DND-41 (cell line): ENCODE measurements at regions not wholly inside any gene's neighbourhood (a gene's known extent, or its start where the extent isn't known, plus 50 kb on each side); places are given as distances from the start of the nearest gene placed in this dataset.

Experiments used
- ATAC-seq: fragments of 200-7000 bp; cut with Tn5 transposase; 3 replicates; pipeline ENCODE4 v1.9.1; 2021; ENCODE audit warnings: low read depth; ENCODE audit not compliant: insufficient read depth
- DNase-seq: peaks from one replicate; pipeline ENCODE4 v3.0.0-alpha.2; 2020
- H2AFZ ChIP-seq: 2 replicates; pipeline ENCODE4 v1.6.0; 2012; ENCODE audit warnings: low read depth, low read length
- H3K27ac ChIP-seq: 2 replicates; pipeline ENCODE4 v1.5.1; 2012; ENCODE audit warnings: low read length, inconsistent platforms
- H3K27me3 ChIP-seq: fragments of 200-600 bp; sonication (generic); 2 replicates; pipeline ENCODE4 v1.6.0; 2012; ENCODE audit warnings: low read length, mild to moderate bottlenecking, inconsistent platforms; ENCODE audit not compliant: insufficient read depth, poor library complexity
- H3K36me3 ChIP-seq: 2 replicates; pipeline ENCODE4 v1.5.1; 2012; ENCODE audit warnings: low read length, inconsistent platforms; ENCODE audit not compliant: insufficient read depth
- H3K4me1 ChIP-seq: 2 replicates; pipeline ENCODE4 v1.5.1; 2012; ENCODE audit warnings: mild to moderate bottlenecking, low read length; ENCODE audit not compliant: insufficient read depth
- H3K4me2 ChIP-seq: 2 replicates; pipeline ENCODE4 v1.6.0; 2012; ENCODE audit warnings: mild to moderate bottlenecking, moderate library complexity, low read length, inconsistent platforms; ENCODE audit not compliant: insufficient read depth
- H3K4me3 ChIP-seq, 2 experiments: fragments of 200-600 bp in 1 of 2; shearing (Covaris generic) in 1 of 2; 2 replicates each; pipeline ENCODE4 v1.5.1; 2012 to 2016; ENCODE audit warnings: inconsistent platforms in 2 of 2, low read length in 2 of 2, mild to moderate bottlenecking in 2 of 2, low read depth in 1 of 2, moderate library complexity in 1 of 2
- H3K79me2 ChIP-seq: 2 replicates; pipeline ENCODE4 v1.6.0; 2012; ENCODE audit warnings: low read length, inconsistent platforms; ENCODE audit not compliant: insufficient read depth
- H3K9ac ChIP-seq: 2 replicates; pipeline ENCODE4 v1.6.0; 2012; ENCODE audit warnings: low read depth, mild to moderate bottlenecking, inconsistent platforms, low read length, moderate library complexity
- H3K9me3 ChIP-seq: 2 replicates; pipeline ENCODE4 v1.5.1; 2012; ENCODE audit warnings: low read length, moderate library complexity, mild to moderate bottlenecking, inconsistent platforms; ENCODE audit not compliant: insufficient read depth, severe bottlenecking
- H4K20me1 ChIP-seq: 2 replicates; pipeline ENCODE4 v1.6.0; 2012; ENCODE audit warnings: low read length; ENCODE audit not compliant: insufficient read depth
- EZH2 ChIP-seq: IDR thresholded peaks from 3 replicates; pipeline ENCODE4 v1.6.1; 2012; ENCODE audit warnings: borderline replicate concordance, low read depth, mild to moderate bottlenecking, moderate library complexity, low read length, inconsistent platforms; ENCODE audit not compliant: severe bottlenecking
- TF ChIP-seq, protein P1 (sequence below): IDR thresholded peaks from 2 replicates; pipeline ENCODE4 v1.5.1; 2012; ENCODE audit warnings: borderline replicate concordance, low read length, moderate library complexity, mild to moderate bottlenecking; ENCODE audit not compliant: poor library complexity, severe bottlenecking; ENCODE audit errors: extremely low read depth

DNA sequence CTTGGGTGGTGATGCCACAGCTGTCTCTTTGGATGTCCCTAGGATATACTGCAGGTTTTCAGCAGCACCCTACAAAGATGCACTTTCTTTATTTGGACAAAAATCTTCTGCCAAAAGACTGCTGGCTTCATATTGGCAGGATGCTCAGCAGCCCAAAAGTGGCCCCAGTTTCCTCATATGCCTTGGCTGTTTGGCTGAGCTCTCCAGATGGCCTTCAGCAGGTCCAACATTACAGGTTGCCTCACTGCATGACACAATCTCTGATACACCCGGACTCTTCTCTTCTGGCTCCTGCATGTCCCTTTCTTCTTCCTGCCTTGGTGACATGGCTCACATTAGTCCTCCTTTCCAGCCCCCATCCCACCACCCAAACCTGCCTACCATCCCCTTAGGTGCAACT lies 323.7 kb upstream of the CDH4 start:
- DNase-seq (no peak), ATAC-seq (no peak)
- no peaks in the 10 kb centered on the region for H4K20me1 ChIP-seq
- H3K36me3 ChIP-seq: no peaks in the 10 kb centered on the region
- H3K4me1 ChIP-seq: no peaks in the 10 kb centered on the region
- no peak overlapping the region for H3K27ac ChIP-seq
- no peaks in the 10 kb centered on the region for H3K27me3 ChIP-seq
- H3K4me3 ChIP-seq: no peak overlapping the region
- H2AFZ ChIP-seq: no peak overlapping the region
- no peaks in the 10 kb centered on the region for H3K9me3 ChIP-seq
- TF ChIP-seq, protein P1, sequence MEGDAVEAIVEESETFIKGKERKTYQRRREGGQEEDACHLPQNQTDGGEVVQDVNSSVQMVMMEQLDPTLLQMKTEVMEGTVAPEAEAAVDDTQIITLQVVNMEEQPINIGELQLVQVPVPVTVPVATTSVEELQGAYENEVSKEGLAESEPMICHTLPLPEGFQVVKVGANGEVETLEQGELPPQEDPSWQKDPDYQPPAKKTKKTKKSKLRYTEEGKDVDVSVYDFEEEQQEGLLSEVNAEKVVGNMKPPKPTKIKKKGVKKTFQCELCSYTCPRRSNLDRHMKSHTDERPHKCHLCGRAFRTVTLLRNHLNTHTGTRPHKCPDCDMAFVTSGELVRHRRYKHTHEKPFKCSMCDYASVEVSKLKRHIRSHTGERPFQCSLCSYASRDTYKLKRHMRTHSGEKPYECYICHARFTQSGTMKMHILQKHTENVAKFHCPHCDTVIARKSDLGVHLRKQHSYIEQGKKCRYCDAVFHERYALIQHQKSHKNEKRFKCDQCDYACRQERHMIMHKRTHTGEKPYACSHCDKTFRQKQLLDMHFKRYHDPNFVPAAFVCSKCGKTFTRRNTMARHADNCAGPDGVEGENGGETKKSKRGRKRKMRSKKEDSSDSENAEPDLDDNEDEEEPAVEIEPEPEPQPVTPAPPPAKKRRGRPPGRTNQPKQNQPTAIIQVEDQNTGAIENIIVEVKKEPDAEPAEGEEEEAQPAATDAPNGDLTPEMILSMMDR: no peak
- TF ChIP-seq EZH2: no peak
- no peak overlapping the region for H3K4me2 ChIP-seq
- H3K9ac ChIP-seq: no peak overlapping the region
- H3K79me2 ChIP-seq: no peaks in the 10 kb centered on the region

DNA sequence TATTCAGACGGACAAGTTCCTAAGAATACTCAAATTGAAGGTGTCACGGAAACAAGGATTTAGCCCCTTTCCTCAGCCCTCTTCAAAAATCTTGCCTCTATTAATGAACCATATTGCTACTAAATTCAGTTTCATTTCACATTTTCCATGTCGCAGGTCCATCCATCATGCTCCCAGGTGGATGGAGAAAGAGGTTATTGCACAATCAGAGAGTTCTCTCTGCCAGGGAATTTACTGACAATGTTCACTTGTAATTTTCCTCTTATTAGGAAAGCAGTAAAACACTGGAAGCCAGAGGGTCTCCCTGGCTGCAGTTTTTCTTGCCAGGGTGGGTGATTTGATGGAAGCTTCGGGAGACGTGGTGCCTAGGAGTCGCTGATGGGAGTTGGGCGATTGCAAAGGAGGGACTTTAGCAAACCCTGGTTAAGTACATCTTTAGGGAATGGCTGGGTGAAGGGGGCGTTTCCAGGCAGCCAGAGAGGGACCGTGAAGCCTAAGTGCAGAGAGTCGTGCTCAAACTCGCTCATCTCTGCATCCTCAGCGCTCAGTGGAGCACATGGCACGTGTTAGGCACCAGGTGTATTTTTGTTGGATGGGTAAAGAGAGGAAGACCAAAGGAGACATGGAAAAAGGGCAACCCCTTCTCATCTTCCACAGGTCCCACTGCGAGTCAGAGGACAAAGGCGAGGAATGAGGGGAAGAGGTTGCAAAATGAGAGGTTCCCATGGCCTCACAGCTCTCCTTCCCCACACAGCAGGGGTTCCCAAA lies 321.9 kb upstream of the CDH4 start:
- Histone ChIP-seq H3K4me2 (no peak overlapping the region), H3K27me3 (no peaks in the 10 kb centered on the region), H2AFZ (no peak overlapping the region), H3K27ac (no peak overlapping the region), H3K4me1 (no peaks in the 10 kb centered on the region), H3K36me3 (no peaks in the 10 kb centered on the region), H3K4me3 (no peak overlapping the region), H3K9me3 (no peaks in the 10 kb centered on the region), H3K79me2 (no peaks in the 10 kb centered on the region), H4K20me1 (no peaks in the 10 kb centered on the region), H3K9ac (no peak overlapping the region)
- TF ChIP-seq, protein P1: no peak
- no peak for TF ChIP-seq EZH2
- ATAC-seq (no peak), DNase-seq (no peak)

DNA sequence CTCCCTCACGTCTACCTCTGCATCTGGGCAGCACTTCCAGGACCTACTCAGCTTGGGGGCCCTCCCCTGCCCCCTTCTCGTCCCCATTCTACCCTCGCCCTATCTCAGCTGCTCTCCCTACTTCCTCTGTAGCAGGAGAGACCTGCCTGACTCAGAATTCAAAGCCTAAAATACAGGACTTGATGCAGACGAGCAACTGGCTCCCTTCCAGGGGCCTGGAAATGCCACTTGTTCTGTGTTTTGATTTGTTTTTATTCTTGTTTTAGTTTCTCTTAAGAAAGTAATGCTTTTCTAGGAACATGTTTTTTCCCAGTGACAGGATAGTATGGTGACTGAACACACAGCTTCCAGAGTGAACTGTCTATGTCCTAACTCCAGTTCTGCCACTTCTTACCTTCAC lies 320.4 kb upstream of the CDH4 start:
- no peak for DNase-seq
- H3K79me2 ChIP-seq: no peaks in the 10 kb centered on the region
- no peaks in the 10 kb centered on the region for H3K27me3 ChIP-seq
- H4K20me1 ChIP-seq: no peaks in the 10 kb centered on the region
- H3K9me3 ChIP-seq: no peaks in the 10 kb centered on the region
- H2AFZ ChIP-seq: no peak overlapping the region
- no peak overlapping the region for H3K4me2 ChIP-seq
- no peaks in the 10 kb centered on the region for H3K36me3 ChIP-seq
- H3K9ac ChIP-seq: no peak overlapping the region
- TF ChIP-seq, protein P1: no peak
- TF ChIP-seq EZH2: no peak
- no peak for ATAC-seq
- H3K27ac ChIP-seq: no peak overlapping the region
- no peaks in the 10 kb centered on the region for H3K4me1 ChIP-seq
- no peak overlapping the region for H3K4me3 ChIP-seq

DNA sequence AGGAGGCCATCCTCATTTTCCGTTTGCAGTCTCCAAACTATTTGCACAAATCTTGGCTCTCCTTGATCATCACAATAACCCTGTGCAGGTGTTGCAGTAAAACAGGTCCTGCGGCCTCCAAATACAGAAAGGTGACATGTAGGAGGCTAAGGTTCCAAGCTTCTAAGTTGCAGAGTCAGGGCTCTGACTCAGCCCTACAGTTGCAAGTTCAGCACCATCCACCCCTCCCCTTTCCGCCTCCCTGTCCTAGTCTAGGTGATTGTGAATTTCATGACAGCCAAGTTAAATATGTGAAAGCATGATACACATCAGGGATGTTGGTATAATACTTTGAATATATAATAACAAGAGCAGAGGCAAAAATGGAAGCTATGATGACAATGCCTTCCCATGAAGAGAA lies 317.3 kb upstream of the CDH4 start:
- H2AFZ ChIP-seq: no peak overlapping the region; the same call in 1 of the 2 replicates
- no peaks in the 10 kb centered on the region for H3K4me1 ChIP-seq
- H3K4me2 ChIP-seq: no peak overlapping the region
- H3K9ac ChIP-seq: no peak overlapping the region
- no peaks in the 10 kb centered on the region for H3K27me3 ChIP-seq
- H3K27ac ChIP-seq: no peak overlapping the region
- no peaks in the 10 kb centered on the region for H4K20me1 ChIP-seq
- TF ChIP-seq, protein P1: no peak
- no peak for TF ChIP-seq EZH2
- H3K4me3 ChIP-seq: no peak overlapping the region
- H3K36me3 ChIP-seq: no peaks in the 10 kb centered on the region
- no peaks in the 10 kb centered on the region for H3K79me2 ChIP-seq
- ATAC-seq (no peak), DNase-seq (no peak)
- H3K9me3 ChIP-seq: no peaks in the 10 kb centered on the region
